HCT116 (cell line): ENCODE measurements at regions not wholly inside any gene's neighbourhood (a gene's known extent, or its start where the extent isn't known, plus 50 kb on each side); places are given as distances from the start of the nearest gene placed in this dataset.

ENCODE experiments used
- FOSL1 ChIP-seq: IDR thresholded peaks from 2 replicates; pipeline ENCODE4 v1.6.1; 2012; ENCODE audit warnings: low read depth
- POLR2A ChIP-seq: IDR thresholded peaks from 2 replicates; pipeline ENCODE4 v1.7.0; 2011; ENCODE audit warnings: borderline replicate concordance; ENCODE audit not compliant: insufficient read depth, insufficient read length; ENCODE audit errors: extremely low read depth
- POLR2AphosphoS5 ChIP-seq: IDR thresholded peaks from 2 replicates; pipeline ENCODE4 v1.6.1; 2011; ENCODE audit warnings: mild to moderate bottlenecking, low read depth, low read length, moderate library complexity
- RAD21 ChIP-seq: IDR thresholded peaks from 2 replicates; pipeline ENCODE4 v1.6.1; 2012; ENCODE audit warnings: low read depth, mild to moderate bottlenecking
- SP1 ChIP-seq: IDR thresholded peaks from 2 replicates; pipeline ENCODE4 v1.6.1; 2012; ENCODE audit warnings: low read depth
- ZNF274 ChIP-seq: fragments of 200-500 bp; sonication (Bioruptor generic); IDR thresholded peaks from 2 replicates; pipeline ENCODE4 v1.6.1; 2014; ENCODE audit warnings: mild to moderate bottlenecking, low read depth, low read length, inconsistent platforms
- TF ChIP-seq, protein P1 (sequence below), 3 experiments: fragments of 200-600 bp in 1 of 3; sonication (generic) in 1 of 3; IDR thresholded peaks in 2 of 3; conservative IDR thresholded peaks in 1 of 3; 2 replicates each; pipeline ENCODE4 v1.5.1; 2012 to 2017; ENCODE audit warnings: low read depth in 2 of 3, low read length in 2 of 3, antibody characterized with exemption in 1 of 3, borderline replicate concordance in 1 of 3, control low read depth in 1 of 3, mild to moderate bottlenecking in 1 of 3, mixed read lengths in 1 of 3, mixed run types in 1 of 3, moderate library complexity in 1 of 3; ENCODE audit not compliant: insufficient read depth in 1 of 3
- TF ChIP-seq, protein P2 (sequence below): IDR thresholded peaks from 2 replicates; pipeline ENCODE4 v1.6.1; 2012; ENCODE audit warnings: low read depth
- TF ChIP-seq, protein P3 (sequence below): IDR thresholded peaks from 2 replicates; pipeline ENCODE4 v1.6.1; 2012

DNA sequence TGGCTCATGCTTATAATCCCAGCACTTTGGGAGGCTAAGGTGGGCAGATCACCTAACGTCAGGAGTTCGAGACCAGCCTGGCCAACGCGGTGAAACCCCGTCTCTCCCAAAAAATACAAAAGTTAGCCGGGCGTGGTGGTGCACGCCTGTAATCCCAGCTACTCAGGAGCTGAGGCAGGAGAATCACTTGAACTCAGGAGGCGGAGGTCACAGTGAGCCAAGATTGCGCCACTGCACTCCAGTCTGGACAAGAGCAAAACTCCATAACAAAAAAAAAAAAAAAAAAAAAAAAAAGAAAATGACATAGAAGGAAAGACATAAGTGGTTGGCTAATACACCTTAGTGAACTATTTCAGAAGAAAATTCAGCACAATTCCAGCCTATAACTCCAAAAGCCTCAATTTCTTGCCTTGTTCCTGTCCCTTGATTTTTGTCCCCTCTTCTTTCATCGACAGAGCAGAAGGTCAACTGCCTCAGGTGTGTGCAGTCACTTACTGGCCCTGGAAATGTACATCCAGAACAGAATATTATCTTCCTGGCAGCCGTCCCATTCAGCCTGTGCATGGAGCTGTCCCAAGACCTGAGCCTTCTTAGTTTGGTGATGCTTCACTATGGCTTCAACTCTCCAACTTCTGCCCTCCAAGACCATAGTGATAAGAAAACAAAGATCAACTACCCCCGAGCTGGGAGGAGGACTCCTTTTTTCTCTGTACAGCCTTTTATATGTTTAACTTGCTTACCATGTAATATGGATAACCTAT lies 117.6 kb downstream of the LY86 start:
- TF ChIP-seq, protein P1, sequence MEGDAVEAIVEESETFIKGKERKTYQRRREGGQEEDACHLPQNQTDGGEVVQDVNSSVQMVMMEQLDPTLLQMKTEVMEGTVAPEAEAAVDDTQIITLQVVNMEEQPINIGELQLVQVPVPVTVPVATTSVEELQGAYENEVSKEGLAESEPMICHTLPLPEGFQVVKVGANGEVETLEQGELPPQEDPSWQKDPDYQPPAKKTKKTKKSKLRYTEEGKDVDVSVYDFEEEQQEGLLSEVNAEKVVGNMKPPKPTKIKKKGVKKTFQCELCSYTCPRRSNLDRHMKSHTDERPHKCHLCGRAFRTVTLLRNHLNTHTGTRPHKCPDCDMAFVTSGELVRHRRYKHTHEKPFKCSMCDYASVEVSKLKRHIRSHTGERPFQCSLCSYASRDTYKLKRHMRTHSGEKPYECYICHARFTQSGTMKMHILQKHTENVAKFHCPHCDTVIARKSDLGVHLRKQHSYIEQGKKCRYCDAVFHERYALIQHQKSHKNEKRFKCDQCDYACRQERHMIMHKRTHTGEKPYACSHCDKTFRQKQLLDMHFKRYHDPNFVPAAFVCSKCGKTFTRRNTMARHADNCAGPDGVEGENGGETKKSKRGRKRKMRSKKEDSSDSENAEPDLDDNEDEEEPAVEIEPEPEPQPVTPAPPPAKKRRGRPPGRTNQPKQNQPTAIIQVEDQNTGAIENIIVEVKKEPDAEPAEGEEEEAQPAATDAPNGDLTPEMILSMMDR (IDR thresholded peaks at IDR 0.05 in 2 of 3, conservative IDR thresholded peaks at IDR 0.05 in 1 of 3; ENCODE audit: borderline replicate concordance in 1 of 3, insufficient read depth in 1 of 3, low read depth in 2 of 3, low read length in 2 of 3), result no peak
- TF ChIP-seq POLR2AphosphoS5 (no peak), RAD21 (no peak), POLR2A (no peak), ZNF274 (no peak), FOSL1 (no peak), SP1 (no peak)
- TF ChIP-seq, protein P2, sequence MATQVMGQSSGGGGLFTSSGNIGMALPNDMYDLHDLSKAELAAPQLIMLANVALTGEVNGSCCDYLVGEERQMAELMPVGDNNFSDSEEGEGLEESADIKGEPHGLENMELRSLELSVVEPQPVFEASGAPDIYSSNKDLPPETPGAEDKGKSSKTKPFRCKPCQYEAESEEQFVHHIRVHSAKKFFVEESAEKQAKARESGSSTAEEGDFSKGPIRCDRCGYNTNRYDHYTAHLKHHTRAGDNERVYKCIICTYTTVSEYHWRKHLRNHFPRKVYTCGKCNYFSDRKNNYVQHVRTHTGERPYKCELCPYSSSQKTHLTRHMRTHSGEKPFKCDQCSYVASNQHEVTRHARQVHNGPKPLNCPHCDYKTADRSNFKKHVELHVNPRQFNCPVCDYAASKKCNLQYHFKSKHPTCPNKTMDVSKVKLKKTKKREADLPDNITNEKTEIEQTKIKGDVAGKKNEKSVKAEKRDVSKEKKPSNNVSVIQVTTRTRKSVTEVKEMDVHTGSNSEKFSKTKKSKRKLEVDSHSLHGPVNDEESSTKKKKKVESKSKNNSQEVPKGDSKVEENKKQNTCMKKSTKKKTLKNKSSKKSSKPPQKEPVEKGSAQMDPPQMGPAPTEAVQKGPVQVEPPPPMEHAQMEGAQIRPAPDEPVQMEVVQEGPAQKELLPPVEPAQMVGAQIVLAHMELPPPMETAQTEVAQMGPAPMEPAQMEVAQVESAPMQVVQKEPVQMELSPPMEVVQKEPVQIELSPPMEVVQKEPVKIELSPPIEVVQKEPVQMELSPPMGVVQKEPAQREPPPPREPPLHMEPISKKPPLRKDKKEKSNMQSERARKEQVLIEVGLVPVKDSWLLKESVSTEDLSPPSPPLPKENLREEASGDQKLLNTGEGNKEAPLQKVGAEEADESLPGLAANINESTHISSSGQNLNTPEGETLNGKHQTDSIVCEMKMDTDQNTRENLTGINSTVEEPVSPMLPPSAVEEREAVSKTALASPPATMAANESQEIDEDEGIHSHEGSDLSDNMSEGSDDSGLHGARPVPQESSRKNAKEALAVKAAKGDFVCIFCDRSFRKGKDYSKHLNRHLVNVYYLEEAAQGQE, result no peak
- TF ChIP-seq, protein P3, sequence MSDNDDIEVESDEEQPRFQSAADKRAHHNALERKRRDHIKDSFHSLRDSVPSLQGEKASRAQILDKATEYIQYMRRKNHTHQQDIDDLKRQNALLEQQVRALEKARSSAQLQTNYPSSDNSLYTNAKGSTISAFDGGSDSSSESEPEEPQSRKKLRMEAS, result no peak
